OCI-LY3 (cell line): ENCODE measurements at regions not wholly inside any gene's neighbourhood (a gene's known extent, or its start where the extent isn't known, plus 50 kb on each side); places are given as distances from the start of the nearest gene placed in this dataset.

Experiments
- H2AFZ ChIP-seq: fragments of 200-600, 300-600 bp; shearing (Covaris generic); 2 replicates; pipeline ENCODE4 v1.6.0; 2014; ENCODE audit warnings: antibody characterized with exemption, low read depth, low read length
- H3K27ac ChIP-seq: fragments of 200-600, 300-600 bp; sonication (generic); 2 replicates; pipeline ENCODE4 v1.5.1; 2014; ENCODE audit warnings: mild to moderate bottlenecking, low read length, moderate library complexity, mixed read lengths
- H3K27me3 ChIP-seq: fragments of 200-600, 300-600 bp; sonication (generic); 2 replicates; pipeline ENCODE4 v1.6.1; 2014; ENCODE audit warnings: low read depth, low read length, mixed read lengths
- H3K36me3 ChIP-seq: fragments of 200-600, 300-600 bp; sonication (generic); replicated peaks from 2 replicates; pipeline ENCODE3; 2014; ENCODE audit warnings: low read depth, low read length, mixed read lengths
- H3K4me1 ChIP-seq: fragments of 300-600, 200-600 bp; sonication (generic); 2 replicates; pipeline ENCODE4 v1.6.1; 2014; ENCODE audit warnings: low read length, mixed read lengths
- H3K4me2 ChIP-seq: fragments of 200-600, 300-600 bp; sonication (generic); 2 replicates; pipeline ENCODE4 v1.6.1; 2014; ENCODE audit warnings: low read length, mixed read lengths
- H3K4me3 ChIP-seq: fragments of 300-600, 200-600 bp; sonication (generic); 2 replicates; pipeline ENCODE4 v1.5.1; 2014; ENCODE audit warnings: antibody characterized with exemption, mild to moderate bottlenecking, low read length, moderate library complexity
- H3K79me2 ChIP-seq: fragments of 300-600, 200-600 bp; shearing (Covaris generic); 2 replicates; pipeline ENCODE4 v1.6.1; 2014; ENCODE audit warnings: mild to moderate bottlenecking, low read length, mixed read lengths
- H3K9ac ChIP-seq: fragments of 300-600, 200-600 bp; shearing (Covaris generic); 2 replicates; pipeline ENCODE4 v1.6.0; 2014; ENCODE audit warnings: mild to moderate bottlenecking, low read length, moderate library complexity
- H3K9me3 ChIP-seq: fragments of 200-600, 300-600 bp; shearing (Covaris generic); 2 replicates; pipeline ENCODE4 v1.6.1; 2014; ENCODE audit warnings: low read length, mixed read lengths; ENCODE audit not compliant: insufficient read depth
- H4K20me1 ChIP-seq: fragments of 200-600, 300-600 bp; sonication (generic); 2 replicates; pipeline ENCODE4 v1.6.1; 2016; ENCODE audit warnings: low read length, mixed read lengths; ENCODE audit not compliant: insufficient read depth
- EZH2phosphoT487 ChIP-seq: fragments of 200-600 bp; shearing (Covaris generic); IDR thresholded peaks from 2 replicates; pipeline ENCODE4 v1.6.1; 2018; ENCODE audit warnings: antibody characterized with exemption, mixed run types, low read depth
- TF ChIP-seq, protein P1 (sequence below): fragments of 200-600, 300-600 bp; sonication (generic); IDR thresholded peaks from 2 replicates; pipeline ENCODE4 v1.5.1; 2014; ENCODE audit warnings: antibody characterized with exemption, low read length, low read depth

GRCh38 chr3:43869491-43869890 lies 178.8 kb downstream of the ABHD5 start:
- H3K4me2 ChIP-seq = no peak overlapping the region
- H2AFZ ChIP-seq = no peak overlapping the region
- H3K9ac ChIP-seq = no peak overlapping the region
- no peaks in the 10 kb centered on the region for H3K9me3 ChIP-seq
- peaks cover 46% of the 10 kb centered on the region for H3K27me3 ChIP-seq
- H3K36me3 ChIP-seq = no peaks in the 10 kb centered on the region
- no peaks in the 10 kb centered on the region for H3K79me2 ChIP-seq
- H4K20me1 ChIP-seq = no peaks in the 10 kb centered on the region
- H3K4me3 ChIP-seq = no peak overlapping the region
- TF ChIP-seq EZH2phosphoT487 = no peak
- TF ChIP-seq, protein P1, sequence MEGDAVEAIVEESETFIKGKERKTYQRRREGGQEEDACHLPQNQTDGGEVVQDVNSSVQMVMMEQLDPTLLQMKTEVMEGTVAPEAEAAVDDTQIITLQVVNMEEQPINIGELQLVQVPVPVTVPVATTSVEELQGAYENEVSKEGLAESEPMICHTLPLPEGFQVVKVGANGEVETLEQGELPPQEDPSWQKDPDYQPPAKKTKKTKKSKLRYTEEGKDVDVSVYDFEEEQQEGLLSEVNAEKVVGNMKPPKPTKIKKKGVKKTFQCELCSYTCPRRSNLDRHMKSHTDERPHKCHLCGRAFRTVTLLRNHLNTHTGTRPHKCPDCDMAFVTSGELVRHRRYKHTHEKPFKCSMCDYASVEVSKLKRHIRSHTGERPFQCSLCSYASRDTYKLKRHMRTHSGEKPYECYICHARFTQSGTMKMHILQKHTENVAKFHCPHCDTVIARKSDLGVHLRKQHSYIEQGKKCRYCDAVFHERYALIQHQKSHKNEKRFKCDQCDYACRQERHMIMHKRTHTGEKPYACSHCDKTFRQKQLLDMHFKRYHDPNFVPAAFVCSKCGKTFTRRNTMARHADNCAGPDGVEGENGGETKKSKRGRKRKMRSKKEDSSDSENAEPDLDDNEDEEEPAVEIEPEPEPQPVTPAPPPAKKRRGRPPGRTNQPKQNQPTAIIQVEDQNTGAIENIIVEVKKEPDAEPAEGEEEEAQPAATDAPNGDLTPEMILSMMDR = no peak
- no peaks in the 10 kb centered on the region for H3K4me1 ChIP-seq
- no peak overlapping the region for H3K27ac ChIP-seq

- Histone ChIP-seq H2AFZ (no peak overlapping the region), H3K36me3 (no peaks in the 10 kb centered on the region), H3K27ac (no peak overlapping the region), H3K4me3 (no peak overlapping the region), H3K27me3 (peaks cover 44% of the 10 kb centered on the region), H3K79me2 (no peaks in the 10 kb centered on the region), H3K4me1 (no peaks in the 10 kb centered on the region), H3K4me2 (no peak overlapping the region), H4K20me1 (no peaks in the 10 kb centered on the region), H3K9me3 (no peaks in the 10 kb centered on the region), H3K9ac (no peak overlapping the region)
- TF ChIP-seq EZH2phosphoT487 = no peak
- TF ChIP-seq, protein P1 = no peak
These were observed 179.4 kb downstream of the ABHD5 start for GRCh38 chr3:43870120-43870519.

- H4K20me1 ChIP-seq = no peaks in the 10 kb centered on the region
- H3K4me2 ChIP-seq = no peak overlapping the region
- no peaks in the 10 kb centered on the region for H3K4me1 ChIP-seq
- no peaks in the 10 kb centered on the region for H3K9me3 ChIP-seq
- no peaks in the 10 kb centered on the region for H3K79me2 ChIP-seq
- no peak overlapping the region for H3K9ac ChIP-seq
- no peak overlapping the region for H3K27ac ChIP-seq
- no peaks in the 10 kb centered on the region for H3K36me3 ChIP-seq
- no peak overlapping the region for H2AFZ ChIP-seq
- TF ChIP-seq, protein P1 = no peak
- no peak for TF ChIP-seq EZH2phosphoT487
- H3K27me3 ChIP-seq = peaks cover 40% of the 10 kb centered on the region
- H3K4me3 ChIP-seq = no peak overlapping the region
These were observed 180.3 kb downstream of the ABHD5 start for GRCh38 chr3:43870844-43871626.

DNA sequence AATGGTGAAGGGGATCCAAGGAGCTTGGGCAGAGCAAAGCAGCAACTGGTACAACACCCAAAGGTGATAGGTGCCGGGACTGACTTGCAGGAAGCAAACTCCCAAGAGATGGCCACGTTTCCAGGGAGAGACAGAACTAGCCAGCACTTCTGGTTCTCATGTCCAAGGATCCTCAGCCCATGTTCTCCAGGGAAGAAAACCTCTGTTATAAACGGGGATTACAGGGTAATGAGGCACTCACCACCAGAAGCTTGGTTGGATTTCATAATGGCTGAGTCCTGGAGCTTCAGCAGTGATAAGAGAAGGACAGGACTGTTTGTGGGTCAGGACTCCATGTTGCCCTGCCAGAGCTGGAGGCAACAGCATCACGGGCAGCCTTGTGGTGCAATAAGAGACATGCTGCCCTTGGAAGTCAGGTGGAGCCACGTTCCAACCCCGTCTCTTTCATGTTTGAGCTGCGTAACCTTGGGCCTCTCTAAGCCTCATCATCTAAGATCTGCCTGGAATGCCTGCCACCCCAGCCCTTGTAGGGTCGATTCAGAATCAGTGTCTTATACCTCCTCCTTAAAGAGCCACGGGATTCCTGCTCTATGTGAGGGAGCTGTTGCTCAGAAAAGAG lies 181.0 kb downstream of the ABHD5 start:
- H3K79me2 ChIP-seq = no peaks in the 10 kb centered on the region
- no peak overlapping the region for H3K27ac ChIP-seq
- no peaks in the 10 kb centered on the region for H3K36me3 ChIP-seq
- no peaks in the 10 kb centered on the region for H3K9me3 ChIP-seq
- TF ChIP-seq, protein P1 = no peak
- no peak for TF ChIP-seq EZH2phosphoT487
- H2AFZ ChIP-seq = no peak overlapping the region
- no peaks in the 10 kb centered on the region for H3K4me1 ChIP-seq
- no peak overlapping the region for H3K4me2 ChIP-seq
- peaks cover 40% of the 10 kb centered on the region for H3K27me3 ChIP-seq
- H4K20me1 ChIP-seq = no peaks in the 10 kb centered on the region
- no peak overlapping the region for H3K9ac ChIP-seq
- H3K4me3 ChIP-seq = no peak overlapping the region
